ENCODE measurements at regions not wholly inside any gene's neighbourhood (a gene's known extent, or its start where the extent isn't known, plus 50 kb on each side); places are given as distances from the start of the nearest gene placed in this dataset.
A peak's percentile ranks its signal among the peaks of the same experiment; 100 is the strongest.

DNA sequence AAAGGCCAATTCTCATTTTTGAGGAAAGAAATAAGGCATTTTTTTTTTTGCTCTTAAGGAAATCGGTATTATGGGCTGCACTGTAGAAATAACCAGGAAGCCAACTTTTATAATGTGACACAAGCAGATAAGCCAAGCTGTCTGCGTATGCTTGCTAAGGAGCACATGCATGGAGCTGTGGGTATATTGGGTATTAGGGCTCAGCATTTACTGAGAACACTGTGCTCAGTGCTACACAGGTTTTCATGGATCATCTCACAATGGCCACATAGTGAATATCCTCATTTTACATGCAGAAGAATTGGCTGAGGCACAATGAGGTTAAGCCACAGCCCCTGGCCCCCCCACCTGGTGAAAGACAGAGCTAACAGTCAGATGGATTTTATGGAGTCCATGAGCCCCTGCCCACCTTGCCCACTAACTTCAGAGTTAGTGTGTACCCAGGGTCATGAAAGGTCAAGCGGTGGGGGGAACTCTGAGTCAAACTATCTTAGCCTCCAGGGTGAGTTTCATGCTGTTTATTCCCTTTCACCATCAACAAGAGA, 204.8 kb downstream of the SPATA31A6 start:
- FAIRE-seq (no peak), DNase-seq (ENCODE audit: low read depth in 1 of 2, low spot score in 2 of 2) (no peak)
- no peak overlapping the region for H4K91ac ChIP-seq (replicated peaks; ENCODE audit: insufficient read length, low read length)
- no peak overlapping the region for H4K8ac ChIP-seq (ENCODE audit: extremely low read depth, insufficient read depth, low read length)
- H2AK5ac ChIP-seq (ENCODE audit: low read depth, low read length): no peak overlapping the region
- H4K5ac ChIP-seq (ENCODE audit: insufficient read length, low read depth, low read length): no peak overlapping the region
- H2BK20ac ChIP-seq (ENCODE audit: low read length): no peak overlapping the region; the same call in 1 of the 2 replicates
- no peaks in the 10 kb centered on the region for H3K4me1 ChIP-seq (replicated peaks in 1 of 4; ENCODE audit: control insufficient read depth in 3 of 4, insufficient read depth in 4 of 4, low read length in 3 of 4)
- H3K36me3 ChIP-seq (ENCODE audit: control insufficient read depth in 2 of 4, insufficient read depth in 4 of 4, low read length in 3 of 4): no peaks in the 10 kb centered on the region
- H3K4me2 ChIP-seq (ENCODE audit: insufficient read depth in 1 of 2, low read depth in 2 of 2, low read length in 2 of 2): no peak overlapping the region
- ChIA-PET CTCF (ENCODE audit: partially characterized antibody) (interaction anchor here (1.0 to 1.5 kb wide), 2 partner anchors 113 to 146 kb away, joined by 3 to 4 read pairs; no protein-coding TSS in a partner anchor), POLR2A (ENCODE audit: partially characterized antibody) (no interaction called here)
- no peaks in the 10 kb centered on the region for H3K79me2 ChIP-seq (ENCODE audit: control insufficient read depth in 1 of 2, insufficient read depth in 2 of 2, low read length in 2 of 2)
- TF ChIP-seq, protein P1, sequence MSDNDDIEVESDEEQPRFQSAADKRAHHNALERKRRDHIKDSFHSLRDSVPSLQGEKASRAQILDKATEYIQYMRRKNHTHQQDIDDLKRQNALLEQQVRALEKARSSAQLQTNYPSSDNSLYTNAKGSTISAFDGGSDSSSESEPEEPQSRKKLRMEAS (IDR thresholded peaks at IDR 0.05): no peak
- TF ChIP-seq, protein P2, sequence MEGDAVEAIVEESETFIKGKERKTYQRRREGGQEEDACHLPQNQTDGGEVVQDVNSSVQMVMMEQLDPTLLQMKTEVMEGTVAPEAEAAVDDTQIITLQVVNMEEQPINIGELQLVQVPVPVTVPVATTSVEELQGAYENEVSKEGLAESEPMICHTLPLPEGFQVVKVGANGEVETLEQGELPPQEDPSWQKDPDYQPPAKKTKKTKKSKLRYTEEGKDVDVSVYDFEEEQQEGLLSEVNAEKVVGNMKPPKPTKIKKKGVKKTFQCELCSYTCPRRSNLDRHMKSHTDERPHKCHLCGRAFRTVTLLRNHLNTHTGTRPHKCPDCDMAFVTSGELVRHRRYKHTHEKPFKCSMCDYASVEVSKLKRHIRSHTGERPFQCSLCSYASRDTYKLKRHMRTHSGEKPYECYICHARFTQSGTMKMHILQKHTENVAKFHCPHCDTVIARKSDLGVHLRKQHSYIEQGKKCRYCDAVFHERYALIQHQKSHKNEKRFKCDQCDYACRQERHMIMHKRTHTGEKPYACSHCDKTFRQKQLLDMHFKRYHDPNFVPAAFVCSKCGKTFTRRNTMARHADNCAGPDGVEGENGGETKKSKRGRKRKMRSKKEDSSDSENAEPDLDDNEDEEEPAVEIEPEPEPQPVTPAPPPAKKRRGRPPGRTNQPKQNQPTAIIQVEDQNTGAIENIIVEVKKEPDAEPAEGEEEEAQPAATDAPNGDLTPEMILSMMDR (IDR thresholded peaks at IDR 0.05; ENCODE audit: control extremely low read depth in 1 of 3, insufficient read depth in 1 of 3, low read depth in 1 of 3, low read length in 3 of 3): peak in 2 of 3 experiments; percentile 25 to 33; a peak in 3 of 4 replicates
- peak; percentile 62 to 68 for TF ChIP-seq RAD21 (IDR thresholded peaks at IDR 0.05 in 1 of 2, conservative IDR thresholded peaks at IDR 0.05 in 1 of 2; ENCODE audit: low read depth in 2 of 2, low read length in 2 of 2)
- no peak overlapping the region for H3K9ac ChIP-seq (replicated peaks in 1 of 4; ENCODE audit: extremely low read depth in 1 of 4, low read depth in 3 of 4, low read length in 3 of 4)
- H3K56ac ChIP-seq (replicated peaks; ENCODE audit: insufficient read length, low read depth, low read length): no peak overlapping the region
- H2BK15ac ChIP-seq (ENCODE audit: low read length): 0 out of 2 replicates have a peak overlapping the region, but pooled peaks have one; percentile 13
- 91% methylated on average over 3 of the region's 3 CpGs; no CpG with 5 or more reads in 1 of the 2 experiments for WGBS, 2 experiments (ENCODE audit: extremely low coverage in 1 of 2, insufficient coverage in 1 of 2, insufficient read length in 1 of 2, insufficient replicate concordance in 2 of 2, low coverage in 1 of 2, low lambda C conversion rate in 2 of 2, missing lambda C conversion rate in 1 of 2)
- no peak overlapping the region for H3K27ac ChIP-seq (ENCODE audit: low read depth, low read length)
- H4K20me1 ChIP-seq (replicated peaks in 1 of 2; ENCODE audit: control insufficient read depth in 1 of 2, insufficient read depth in 2 of 2, low read length in 2 of 2): no peaks in the 10 kb centered on the region
- H3K4ac ChIP-seq (replicated peaks; ENCODE audit: insufficient read length, low read depth, low read length): no peak overlapping the region
- H2AFZ ChIP-seq (ENCODE audit: low read length): no peak overlapping the region
- H2BK12ac ChIP-seq (ENCODE audit: low read depth, low read length): peak overlapping the region; percentile 9; the same call in 1 of the 2 replicates
- H3K79me1 ChIP-seq (ENCODE audit: low read depth, low read length): no peaks in the 10 kb centered on the region; the same call in 1 of the 2 replicates
- no peak overlapping the region for H3K18ac ChIP-seq (ENCODE audit: extremely low read depth, low read length)
- H3K27me3 ChIP-seq (replicated peaks in 1 of 4; ENCODE audit: control insufficient read depth in 3 of 4, extremely low read depth in 1 of 4, insufficient read depth in 3 of 4, low read length in 3 of 4): no peaks in the 10 kb centered on the region
- no peak overlapping the region for H3K14ac ChIP-seq (ENCODE audit: insufficient read length)
- H3K4me3 ChIP-seq (ENCODE audit: extremely low read depth in 1 of 4, insufficient read depth in 2 of 4, low read depth in 3 of 4, low read length in 4 of 4): no peak overlapping the region
- H2BK5ac ChIP-seq (ENCODE audit: low read depth, low read length): no peak overlapping the region
- no peak overlapping the region for H2BK120ac ChIP-seq (replicated peaks; ENCODE audit: low read depth, low read length)
- H3K23me2 ChIP-seq (ENCODE audit: low read depth, low read length): peaks cover 4% of the 10 kb centered on the region; the same call in 1 of the 2 replicates
- H3K9me3 ChIP-seq (ENCODE audit: insufficient read depth in 2 of 2, low read depth in 1 of 2, low read length in 1 of 2): no peaks in the 10 kb centered on the region
- no peak overlapping the region for H3K23ac ChIP-seq (ENCODE audit: insufficient read length)
